Caco-2 (cell line): ENCODE measurements at regions not wholly inside any gene's neighbourhood (a gene's known extent, or its start where the extent isn't known, plus 50 kb on each side); places are given as distances from the start of the nearest gene placed in this dataset.

Experiments
- BruUV-seq: library from RNA; stranded (reverse); fragments of 400-500 nt; replicated peaks from 2 replicates; lab custom pipeline; 2021; lab: Mats Ljungman, UMichigan
- CTCF ChIA-PET: fragments of 300-600 bp; sonication (Branson Sonifier 250); formaldehyde crosslinking; loops from one replicate; lab custom pipeline; 2022; ENCODE audit warnings: antibody characterized with exemption; lab: Charles Lee
- POLR2A ChIA-PET: fragments of 300-600 bp; sonication (Branson Sonifier 250); formaldehyde crosslinking; loops from one replicate; lab custom pipeline; 2022; ENCODE audit warnings: antibody characterized with exemption; lab: Charles Lee
- DNase-seq, 2 experiments: peaks; one replicate each; pipeline versions ENCODE4 v3.0.0 to v3.0.0-alpha.2; 2020 to 2022
- H3K27me3 ChIP-seq: replicated peaks from 2 replicates; pipeline ENCODE4 v1.6.0; 2011; ENCODE audit warnings: low read length; ENCODE audit not compliant: control insufficient read depth, insufficient read depth
- H3K36me3 ChIP-seq: 2 replicates; pipeline ENCODE4 v1.5.1; 2011; ENCODE audit warnings: low read length; ENCODE audit not compliant: control insufficient read depth, insufficient read depth
- H3K4me1 ChIP-seq: fragments of 250-450 bp; sonication (Bioruptor Pico); 2 replicates; pipeline ENCODE4 v1.5.1; 2020; ENCODE audit warnings: mild to moderate bottlenecking
- H3K4me3 ChIP-seq: 2 replicates; pipeline ENCODE4 v1.5.1; 2011; ENCODE audit warnings: low read depth, mild to moderate bottlenecking, control low read depth, low read length
- H3K9me3 ChIP-seq: fragments of 250-450 bp; sonication (Bioruptor Pico); 2 replicates; pipeline ENCODE4 v1.5.1; 2020; ENCODE audit warnings: mild to moderate bottlenecking, moderate library complexity
- H3K27ac Mint-ChIP-seq: one replicate; pipeline ENCODE4 v1.8.0; 2022; ENCODE audit warnings: mixed read lengths; ENCODE audit not compliant: unreplicated experiment
- H3K27me3 Mint-ChIP-seq: one replicate; pipeline ENCODE4 v1.8.0; 2022; ENCODE audit warnings: mixed read lengths; ENCODE audit not compliant: insufficient read depth, unreplicated experiment
- H3K36me3 Mint-ChIP-seq: one replicate; pipeline ENCODE4 v1.8.0; 2022; ENCODE audit warnings: mild to moderate bottlenecking, mixed read lengths; ENCODE audit not compliant: insufficient read depth, unreplicated experiment
- H3K4me1 Mint-ChIP-seq: one replicate; pipeline ENCODE4 v1.8.0; 2022; ENCODE audit warnings: low read depth, mixed read lengths; ENCODE audit not compliant: unreplicated experiment
- H3K4me3 Mint-ChIP-seq: one replicate; pipeline ENCODE4 v1.8.0; 2022; ENCODE audit warnings: mild to moderate bottlenecking, moderate library complexity, mixed read lengths; ENCODE audit not compliant: unreplicated experiment
- H3K9me3 Mint-ChIP-seq: one replicate; pipeline ENCODE4 v1.8.0; 2022; ENCODE audit warnings: mixed read lengths; ENCODE audit not compliant: unreplicated experiment
- intact Hi-C: fragments of 100-400 bp; cut with micrococcal nuclease; formaldehyde crosslinking; loops from one replicate; pipeline ENCODE4 v1.10.0; 2022; ENCODE audit not compliant: unreplicated experiment
- TF ChIP-seq, protein P1 (sequence below), 2 experiments: fragments of 200-600 bp in 1 of 2; IDR thresholded peaks; 1 replicate in 1 of 2; 2 replicates in 1 of 2; pipeline versions ENCODE4 v1.5.1 to v1.8.0; 2011 to 2022; ENCODE audit warnings: antibody characterized with exemption in 1 of 2, control low read depth in 1 of 2, inconsistent platforms in 1 of 2, low read depth in 1 of 2, low read length in 1 of 2, mild to moderate bottlenecking in 1 of 2, moderate library complexity in 1 of 2; ENCODE audit not compliant: insufficient read depth in 1 of 2, severe bottlenecking in 1 of 2, unreplicated experiment in 1 of 2

DNA sequence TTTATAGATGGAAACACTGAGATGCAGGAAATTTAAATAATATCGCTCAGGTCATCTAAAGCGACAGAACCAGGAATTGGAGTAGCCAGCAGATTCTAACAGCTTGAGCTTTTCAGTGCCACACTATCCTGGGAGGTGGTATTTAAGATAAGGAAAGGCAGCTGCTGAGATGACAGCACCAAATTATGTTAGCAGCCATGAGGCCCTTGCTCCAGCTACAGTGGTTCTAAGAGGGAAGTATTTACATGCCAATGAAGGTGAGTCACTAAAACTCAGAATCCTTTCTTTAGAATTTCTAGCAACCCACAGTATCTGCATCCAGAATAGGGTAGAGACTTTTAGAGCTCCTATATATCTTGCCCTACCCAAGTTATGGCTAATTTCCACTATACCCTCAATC is 127.0 kb upstream of the VLDLR start:
- intact Hi-C loops, result no loop called here
- Mint-ChIP-seq H3K36me3 (no peaks in the 10 kb centered on the region), H3K4me1 (no peaks in the 10 kb centered on the region), H3K4me3 (no peak overlapping the region), H3K27me3 (no peaks in the 10 kb centered on the region), H3K27ac (no peak overlapping the region), H3K9me3 (no peaks in the 10 kb centered on the region)
- POLR2A ChIA-PET, result no interaction called here
- TF ChIP-seq, protein P1, sequence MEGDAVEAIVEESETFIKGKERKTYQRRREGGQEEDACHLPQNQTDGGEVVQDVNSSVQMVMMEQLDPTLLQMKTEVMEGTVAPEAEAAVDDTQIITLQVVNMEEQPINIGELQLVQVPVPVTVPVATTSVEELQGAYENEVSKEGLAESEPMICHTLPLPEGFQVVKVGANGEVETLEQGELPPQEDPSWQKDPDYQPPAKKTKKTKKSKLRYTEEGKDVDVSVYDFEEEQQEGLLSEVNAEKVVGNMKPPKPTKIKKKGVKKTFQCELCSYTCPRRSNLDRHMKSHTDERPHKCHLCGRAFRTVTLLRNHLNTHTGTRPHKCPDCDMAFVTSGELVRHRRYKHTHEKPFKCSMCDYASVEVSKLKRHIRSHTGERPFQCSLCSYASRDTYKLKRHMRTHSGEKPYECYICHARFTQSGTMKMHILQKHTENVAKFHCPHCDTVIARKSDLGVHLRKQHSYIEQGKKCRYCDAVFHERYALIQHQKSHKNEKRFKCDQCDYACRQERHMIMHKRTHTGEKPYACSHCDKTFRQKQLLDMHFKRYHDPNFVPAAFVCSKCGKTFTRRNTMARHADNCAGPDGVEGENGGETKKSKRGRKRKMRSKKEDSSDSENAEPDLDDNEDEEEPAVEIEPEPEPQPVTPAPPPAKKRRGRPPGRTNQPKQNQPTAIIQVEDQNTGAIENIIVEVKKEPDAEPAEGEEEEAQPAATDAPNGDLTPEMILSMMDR (IDR thresholded peaks at IDR 0.05; ENCODE audit: insufficient read depth in 1 of 2, low read depth in 1 of 2, low read length in 1 of 2, severe bottlenecking in 1 of 2, unreplicated experiment in 1 of 2), result no peak
- Histone ChIP-seq H3K36me3 (no peaks in the 10 kb centered on the region), H3K27me3 (no peaks in the 10 kb centered on the region), H3K9me3 (no peaks in the 10 kb centered on the region), H3K4me1 (peaks cover 9% of the 10 kb centered on the region; the same call in 1 of the 2 replicates), H3K4me3 (no peak overlapping the region)
- CTCF ChIA-PET, result no interaction called here
- DNase-seq, result no peak
- BruUV-seq, result no TSS peak

DNA sequence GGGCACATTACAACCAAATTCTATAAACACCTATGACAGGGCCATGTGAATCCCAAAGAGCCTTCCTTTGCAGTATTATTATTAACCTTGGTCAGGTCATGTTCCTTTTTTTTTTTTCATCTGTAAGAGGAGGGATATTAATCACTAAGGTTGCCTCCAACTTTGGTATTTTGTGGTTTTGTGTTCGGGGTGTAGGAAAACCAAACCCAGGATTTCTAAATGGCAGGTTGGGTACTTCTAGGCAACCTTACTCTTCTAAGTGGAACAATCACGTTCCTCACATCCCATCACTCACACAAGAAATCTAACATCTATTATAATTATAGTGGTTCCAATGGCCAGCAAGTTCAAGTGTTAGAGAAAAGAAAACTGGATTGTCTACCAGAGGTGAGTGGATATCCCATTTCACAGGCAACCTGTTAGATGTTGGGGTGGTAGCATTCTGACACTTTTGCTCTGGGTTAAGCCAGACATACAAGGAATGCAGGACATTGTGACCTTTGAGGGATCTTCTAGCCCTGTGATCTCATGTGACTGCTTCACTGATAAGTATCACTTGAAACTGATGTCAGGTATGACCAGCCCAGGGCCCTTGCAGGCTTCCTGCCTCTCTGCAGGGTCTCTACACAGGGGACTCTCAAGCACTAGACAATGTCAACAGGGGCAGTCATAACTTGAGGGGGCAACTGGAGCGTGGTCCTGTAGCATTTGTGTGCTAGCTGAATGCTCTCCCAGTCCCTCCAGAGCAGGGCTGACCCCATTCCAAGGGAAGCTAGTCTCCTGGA is 126.2 kb upstream of the VLDLR start:
- no TSS peak for BruUV-seq
- Mint-ChIP-seq H3K4me3 (no peak overlapping the region), H3K4me1 (no peaks in the 10 kb centered on the region), H3K9me3 (no peaks in the 10 kb centered on the region), H3K27ac (no peak overlapping the region), H3K27me3 (no peaks in the 10 kb centered on the region), H3K36me3 (no peaks in the 10 kb centered on the region)
- POLR2A ChIA-PET, result no interaction called here
- no peak for DNase-seq
- no peaks in the 10 kb centered on the region for H3K27me3 ChIP-seq
- no peaks in the 10 kb centered on the region for H3K9me3 ChIP-seq
- CTCF ChIA-PET, result no interaction called here
- no peak overlapping the region for H3K4me3 ChIP-seq
- peaks cover 9% of the 10 kb centered on the region; the same call in 1 of the 2 replicates for H3K4me1 ChIP-seq
- intact Hi-C loops, result no loop called here
- no peaks in the 10 kb centered on the region for H3K36me3 ChIP-seq
- TF ChIP-seq, protein P1 (IDR thresholded peaks at IDR 0.05; ENCODE audit: insufficient read depth in 1 of 2, low read depth in 1 of 2, low read length in 1 of 2, severe bottlenecking in 1 of 2, unreplicated experiment in 1 of 2), result no peak

DNA sequence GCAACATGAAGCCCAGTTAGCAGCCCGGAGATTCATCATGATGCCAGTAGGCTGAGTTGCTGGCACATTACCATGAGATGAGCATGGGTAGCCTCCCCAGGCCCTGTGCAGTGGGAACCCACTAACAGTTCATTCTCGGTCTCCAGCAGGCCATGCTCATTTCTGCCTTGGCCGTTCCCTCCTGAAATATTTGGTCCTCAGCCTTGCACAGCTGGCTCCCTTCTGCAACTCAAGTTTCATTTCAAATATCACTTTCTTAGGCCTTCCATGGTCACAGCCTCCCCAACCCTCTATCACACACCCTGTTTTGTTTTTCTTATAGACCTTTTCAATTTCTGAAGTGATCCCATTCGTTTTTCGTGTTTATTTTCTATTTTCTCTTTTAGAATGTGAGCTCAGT is 125.4 kb upstream of the VLDLR start:
- TF ChIP-seq, protein P1 (IDR thresholded peaks at IDR 0.05; ENCODE audit: insufficient read depth in 1 of 2, low read depth in 1 of 2, low read length in 1 of 2, severe bottlenecking in 1 of 2, unreplicated experiment in 1 of 2), result no peak
- H3K4me3 Mint-ChIP-seq, result no peak overlapping the region
- no peaks in the 10 kb centered on the region for H3K27me3 Mint-ChIP-seq
- H3K9me3 ChIP-seq, result no peaks in the 10 kb centered on the region
- no peaks in the 10 kb centered on the region for H3K4me1 Mint-ChIP-seq
- H3K36me3 ChIP-seq, result no peaks in the 10 kb centered on the region
- no peak overlapping the region for H3K4me3 ChIP-seq
- H3K27me3 ChIP-seq, result no peaks in the 10 kb centered on the region
- H3K4me1 ChIP-seq, result peaks cover 9% of the 10 kb centered on the region; the same call in 1 of the 2 replicates
- no TSS peak for BruUV-seq
- CTCF ChIA-PET, result no interaction called here
- intact Hi-C loops, result no loop called here
- no peak overlapping the region for H3K27ac Mint-ChIP-seq
- no peak for DNase-seq
- POLR2A ChIA-PET, result no interaction called here
- no peaks in the 10 kb centered on the region for H3K36me3 Mint-ChIP-seq
- no peaks in the 10 kb centered on the region for H3K9me3 Mint-ChIP-seq
